ENCODE measurements at regions not wholly inside any gene's neighbourhood (a gene's known extent, or its start where the extent isn't known, plus 50 kb on each side); places are given as distances from the start of the nearest gene placed in this dataset.

DNA sequence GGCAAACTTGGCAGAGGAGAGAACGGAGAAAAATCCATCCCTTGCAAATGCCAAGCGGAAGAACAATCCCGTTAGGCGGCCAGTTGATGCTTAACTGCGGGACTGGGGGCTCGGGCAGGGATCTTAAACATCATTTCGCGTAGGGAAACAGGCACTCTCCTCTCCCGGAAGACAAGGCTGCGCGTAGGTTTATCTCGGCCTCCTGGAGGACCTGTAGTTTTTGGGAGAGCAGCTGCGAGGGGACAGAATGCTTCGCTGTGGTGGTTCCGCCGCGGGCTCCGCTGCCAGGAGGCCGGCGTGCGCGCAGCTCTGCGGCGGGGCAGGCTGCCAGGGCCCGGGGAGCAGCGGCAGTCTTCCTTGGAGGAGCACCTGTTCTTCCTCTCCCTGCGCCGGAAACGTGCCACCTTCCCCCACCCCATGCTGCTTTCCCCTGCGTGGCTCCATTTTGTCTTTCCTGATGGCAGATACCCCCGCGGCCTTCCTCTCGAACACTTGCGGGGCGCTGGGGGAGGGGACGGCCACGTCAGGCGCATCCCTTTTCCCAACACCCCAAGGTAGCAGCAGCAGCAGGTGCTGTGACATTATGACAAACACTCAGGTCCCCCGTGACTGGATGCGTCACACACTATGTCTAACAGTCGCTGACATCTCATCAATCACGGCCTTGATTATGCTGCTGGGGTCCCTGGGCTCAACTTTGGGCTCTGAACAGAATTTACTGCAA is 230.7 kb upstream of the BTBD3 start:
- no peak for DNase-seq (ENCODE audit: extremely low read depth, low read depth)
- no peak for TF ChIP-seq CTCF (IDR thresholded peaks at IDR 0.05; ENCODE audit: low read depth, low read length)

DNA sequence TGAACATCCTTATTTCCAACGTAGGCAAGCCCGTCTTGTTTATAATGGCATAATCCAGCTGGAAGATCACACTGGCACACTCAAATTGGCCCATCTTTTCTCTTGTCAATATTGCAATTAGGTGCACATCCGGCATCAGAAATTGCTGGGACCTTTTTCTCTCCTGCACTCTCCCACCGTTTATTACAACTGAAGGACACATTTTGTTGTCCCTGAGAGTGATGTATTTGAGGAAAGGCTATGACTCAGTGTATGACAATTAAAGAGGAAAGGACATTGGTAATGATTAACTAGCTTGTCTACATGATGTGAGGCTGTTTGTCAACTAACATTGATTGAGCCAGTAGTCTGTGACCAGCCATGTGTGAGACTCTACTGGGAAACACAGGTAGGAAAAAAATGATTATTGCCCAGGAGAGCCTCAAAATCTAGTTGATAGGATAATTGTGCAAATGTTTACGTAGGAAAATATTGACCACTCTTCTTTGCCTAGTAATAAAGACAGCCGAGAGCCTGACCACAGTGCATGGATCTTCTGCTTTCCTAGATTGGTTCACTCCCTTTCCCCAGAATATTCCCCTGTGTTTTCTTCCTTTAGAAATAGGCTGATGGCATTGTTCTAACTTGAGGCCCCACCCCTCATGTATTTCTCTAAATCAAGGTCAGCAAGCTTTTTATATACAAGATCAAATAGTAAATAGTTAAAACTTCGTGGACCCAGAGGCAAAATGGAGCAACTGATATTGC is 230.0 kb upstream of the BTBD3 start:
- TF ChIP-seq CTCF (IDR thresholded peaks at IDR 0.05; ENCODE audit: low read depth, low read length) = no peak
- no peak for DNase-seq (ENCODE audit: extremely low read depth, low read depth)

DNA sequence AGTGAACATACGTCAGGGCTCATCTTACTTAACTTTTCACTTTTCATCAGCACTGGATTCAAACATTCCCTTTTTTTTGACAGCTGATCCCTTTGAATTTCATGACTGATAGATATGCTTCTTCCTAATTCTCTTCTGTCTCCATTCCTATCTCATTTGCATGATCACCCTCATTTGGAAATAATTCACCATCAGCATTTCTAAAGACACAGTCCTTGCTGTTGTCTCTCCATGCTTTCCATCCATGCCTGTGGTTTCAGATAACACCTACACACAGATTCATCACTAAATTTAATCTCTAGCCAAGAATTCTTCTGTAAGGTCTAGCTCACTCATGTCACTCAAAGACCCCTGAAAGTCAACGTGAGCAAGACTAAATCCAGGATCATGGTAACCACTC is 228.4 kb upstream of the BTBD3 start:
- no peak for DNase-seq (ENCODE audit: extremely low read depth, low read depth)
- no peak for TF ChIP-seq CTCF (IDR thresholded peaks at IDR 0.05; ENCODE audit: low read depth, low read length)

DNA sequence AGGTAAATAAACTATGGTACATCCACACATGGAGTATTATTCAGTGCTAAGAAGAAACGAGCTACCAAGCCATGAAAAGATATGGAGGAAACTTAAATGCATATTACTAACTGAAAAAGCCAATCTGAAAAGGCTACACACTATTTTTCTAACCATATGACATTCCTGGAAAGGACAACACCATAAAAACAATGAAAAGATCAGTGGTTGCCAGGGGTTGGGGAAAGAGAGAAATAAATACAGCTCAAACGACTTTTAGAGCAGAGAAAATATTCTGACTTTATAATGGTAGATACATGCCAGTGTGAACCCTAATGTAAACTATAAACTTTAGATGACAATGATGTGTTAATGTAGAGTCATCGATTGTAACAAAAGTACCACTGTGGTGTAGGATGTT is 225.9 kb upstream of the BTBD3 start:
- no peak for TF ChIP-seq CTCF (IDR thresholded peaks at IDR 0.05; ENCODE audit: low read depth, low read length)
- DNase-seq (ENCODE audit: extremely low read depth, low read depth) = no peak

GRCh38 chr20:11692567-11692966 is 225.1 kb upstream of the BTBD3 start:
- TF ChIP-seq CTCF (IDR thresholded peaks at IDR 0.05; ENCODE audit: low read depth, low read length) = no peak
- no peak for DNase-seq (ENCODE audit: extremely low read depth, low read depth)

- TF ChIP-seq CTCF (IDR thresholded peaks at IDR 0.05; ENCODE audit: low read depth, low read length) = no peak
- no peak for DNase-seq (ENCODE audit: extremely low read depth, low read depth)
Observed at GRCh38 chr20:11694467-11694866, 223.2 kb upstream of the BTBD3 start.

GRCh38 chr20:11697055-11697454 is 220.6 kb upstream of the BTBD3 start:
- TF ChIP-seq CTCF (IDR thresholded peaks at IDR 0.05; ENCODE audit: low read depth, low read length) = no peak
- no peak for DNase-seq (ENCODE audit: extremely low read depth, low read depth)
